A673 (cell line): ENCODE measurements at regions not wholly inside any gene's neighbourhood (a gene's known extent, or its start where the extent isn't known, plus 50 kb on each side); places are given as distances from the start of the nearest gene placed in this dataset.

Experiments used
- EZH2 ChIP-seq: fragments of 200-600 bp; sonication (generic); IDR thresholded peaks from 2 replicates; pipeline ENCODE4 v1.6.1; 2017; ENCODE audit warnings: borderline replicate concordance, low read depth, mild to moderate bottlenecking, mixed read lengths, antibody characterized with exemption, low read length; ENCODE audit not compliant: poor library complexity, severe bottlenecking
- TF ChIP-seq, protein P1 (sequence below): fragments of 300-800, 200-600 bp; sonication (generic); conservative IDR thresholded peaks from 2 replicates; pipeline ENCODE4 v1.5.1; 2017; ENCODE audit warnings: low read depth, mild to moderate bottlenecking, antibody characterized with exemption, low read length, moderate library complexity, mixed read lengths

DNA sequence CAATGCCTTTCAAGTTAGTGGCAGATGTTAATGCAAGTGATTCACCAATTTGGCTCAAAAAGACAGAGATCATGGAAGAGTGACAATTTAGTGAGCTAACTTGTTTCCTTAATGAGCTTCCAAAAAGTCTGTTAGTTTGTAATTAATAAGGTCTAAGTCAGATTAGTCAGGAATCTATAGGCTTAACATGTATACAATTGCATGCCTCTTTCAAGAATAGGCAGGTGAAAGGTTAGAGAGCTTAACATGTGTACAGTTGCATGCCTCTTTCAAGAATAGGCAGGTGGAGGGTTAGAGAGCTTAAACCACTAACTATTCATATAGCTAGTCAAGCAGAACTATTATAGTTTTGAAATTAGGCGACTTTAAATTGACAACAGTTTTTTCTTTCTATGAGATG, 663.8 kb downstream of the C12orf50 start:
- TF ChIP-seq, protein P1, sequence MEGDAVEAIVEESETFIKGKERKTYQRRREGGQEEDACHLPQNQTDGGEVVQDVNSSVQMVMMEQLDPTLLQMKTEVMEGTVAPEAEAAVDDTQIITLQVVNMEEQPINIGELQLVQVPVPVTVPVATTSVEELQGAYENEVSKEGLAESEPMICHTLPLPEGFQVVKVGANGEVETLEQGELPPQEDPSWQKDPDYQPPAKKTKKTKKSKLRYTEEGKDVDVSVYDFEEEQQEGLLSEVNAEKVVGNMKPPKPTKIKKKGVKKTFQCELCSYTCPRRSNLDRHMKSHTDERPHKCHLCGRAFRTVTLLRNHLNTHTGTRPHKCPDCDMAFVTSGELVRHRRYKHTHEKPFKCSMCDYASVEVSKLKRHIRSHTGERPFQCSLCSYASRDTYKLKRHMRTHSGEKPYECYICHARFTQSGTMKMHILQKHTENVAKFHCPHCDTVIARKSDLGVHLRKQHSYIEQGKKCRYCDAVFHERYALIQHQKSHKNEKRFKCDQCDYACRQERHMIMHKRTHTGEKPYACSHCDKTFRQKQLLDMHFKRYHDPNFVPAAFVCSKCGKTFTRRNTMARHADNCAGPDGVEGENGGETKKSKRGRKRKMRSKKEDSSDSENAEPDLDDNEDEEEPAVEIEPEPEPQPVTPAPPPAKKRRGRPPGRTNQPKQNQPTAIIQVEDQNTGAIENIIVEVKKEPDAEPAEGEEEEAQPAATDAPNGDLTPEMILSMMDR: no peak
- no peak for TF ChIP-seq EZH2
